PC-3 (cell line): ENCODE measurements at regions not wholly inside any gene's neighbourhood (a gene's known extent, or its start where the extent isn't known, plus 50 kb on each side); places are given as distances from the start of the nearest gene placed in this dataset.
A peak's percentile ranks its signal among the peaks of the same experiment; 100 is the strongest.

Experiments
- ATAC-seq: fragments of 200-7000 bp; cut with Tn5 transposase; 2 replicates; pipeline ENCODE4 v1.9.1; 2020; ENCODE audit warnings: mild to moderate bottlenecking, moderate library complexity
- BruUV-seq: library from RNA; stranded (reverse); fragments of 400-500 nt; replicated peaks from 2 replicates; lab custom pipeline; 2021; lab: Mats Ljungman, UMichigan
- CTCF ChIA-PET: fragments of 300-600 bp; sonication (Branson Sonifier 250); formaldehyde crosslinking; loops from one replicate; lab custom pipeline; 2022; ENCODE audit warnings: antibody characterized with exemption; lab: Charles Lee
- POLR2A ChIA-PET: fragments of 300-600 bp; sonication (Branson Sonifier 250); formaldehyde crosslinking; loops from one replicate; lab custom pipeline; 2022; ENCODE audit warnings: antibody characterized with exemption; ENCODE audit not compliant: unreplicated experiment; lab: Charles Lee
- DNase-seq: peaks from one replicate; pipeline ENCODE4 v3.0.0-alpha.2; 2015
- H2AFZ ChIP-seq: fragments of 300-600 bp; sonication (generic); 2 replicates; pipeline ENCODE4 v1.6.0; 2016; ENCODE audit warnings: antibody characterized with exemption, low read length
- H3F3A ChIP-seq: fragments of 300-600 bp; sonication (generic); one replicate; pipeline ENCODE4 v1.6.0; 2017; ENCODE audit warnings: antibody characterized with exemption, low read length, control low read depth, mild to moderate bottlenecking; ENCODE audit not compliant: unreplicated experiment
- H3K27ac ChIP-seq: fragments of 300-600 bp; sonication (generic); 2 replicates; pipeline ENCODE4 v1.5.1; 2016; ENCODE audit warnings: mild to moderate bottlenecking, low read length
- H3K27me3 ChIP-seq: fragments of 300-600 bp; sonication (generic); 2 replicates; pipeline ENCODE4 v1.6.1; 2016; ENCODE audit warnings: low read length, mixed read lengths
- H3K36me3 ChIP-seq: fragments of 300-600 bp; sonication (generic); 2 replicates; pipeline ENCODE4 v1.6.1; 2016; ENCODE audit warnings: low read depth, mixed run types, low read length, mixed read lengths
- H3K4me1 ChIP-seq: fragments of 300-600 bp; sonication (generic); 2 replicates; pipeline ENCODE4 v1.5.1; 2016; ENCODE audit warnings: low read length; ENCODE audit not compliant: insufficient read depth
- H3K4me2 ChIP-seq: fragments of 300-600 bp; sonication (generic); 2 replicates; pipeline ENCODE4 v1.6.0; 2016; ENCODE audit warnings: low read length
- H3K4me3 ChIP-seq: fragments of 300-600 bp; sonication (generic); 2 replicates; pipeline ENCODE4 v1.5.1; 2016; ENCODE audit warnings: mild to moderate bottlenecking, low read length, mixed read lengths
- H3K79me2 ChIP-seq: fragments of 300-600 bp; sonication (generic); 2 replicates; pipeline ENCODE4 v1.6.1; 2017; ENCODE audit warnings: low read length, mixed read lengths
- H3K9ac ChIP-seq: fragments of 300-600 bp; sonication (generic); 2 replicates; pipeline ENCODE4 v1.6.0; 2016; ENCODE audit warnings: mild to moderate bottlenecking, low read length
- H3K9me2 ChIP-seq: fragments of 300-600 bp; sonication (generic); replicated peaks from 2 replicates; pipeline ENCODE4 v1.6.1; 2016; ENCODE audit warnings: mixed run types, low read length, mixed read lengths
- H3K9me3 ChIP-seq: fragments of 300-600 bp; sonication (generic); 2 replicates; pipeline ENCODE4 v1.6.1; 2016; ENCODE audit warnings: low read length, mixed read lengths
- H4K20me1 ChIP-seq: fragments of 300-600 bp; sonication (generic); 2 replicates; pipeline ENCODE4 v1.6.1; 2016; ENCODE audit warnings: low read length, mixed read lengths
- CTCF ChIP-seq: fragments of 300-600 bp; sonication (generic); conservative IDR thresholded peaks from 2 replicates; pipeline ENCODE4 v1.5.1; 2017; ENCODE audit warnings: antibody characterized with exemption, low read depth, mild to moderate bottlenecking, low read length
- EZH2 ChIP-seq: fragments of 300-600 bp; sonication (generic); IDR thresholded peaks from one replicate; pipeline ENCODE4 v1.6.1; 2017; ENCODE audit warnings: antibody characterized with exemption, mild to moderate bottlenecking, low read length; ENCODE audit not compliant: unreplicated experiment
- EZH2phosphoT487 ChIP-seq: fragments of 300-600 bp; sonication (generic); IDR thresholded peaks from 2 replicates; pipeline ENCODE4 v1.6.1; 2018; ENCODE audit warnings: mild to moderate bottlenecking, antibody characterized with exemption, low read length, borderline replicate concordance
- intact Hi-C: fragments of 100-400 bp; cut with micrococcal nuclease; formaldehyde crosslinking; loops from 2 replicates; pipeline ENCODE4 v1.9.0; 2023

GRCh38 chr3:5304789-5305683, 117.5 kb downstream of the EDEM1 start:
- DNase-seq (peak; percentile 84), ATAC-seq (peak; percentile 85)
- H4K20me1 ChIP-seq = no peaks in the 10 kb centered on the region
- H3K27ac ChIP-seq = no peak overlapping the region
- no peaks in the 10 kb centered on the region for H3F3A ChIP-seq
- BruUV-seq = no TSS peak
- intact Hi-C loops = loop anchor here (2.0 to 10.0 kb wide), 2 partner anchors 78 to 120 kb away; no protein-coding TSS in a partner anchor
- H3K4me2 ChIP-seq = no peak overlapping the region
- no peak overlapping the region for H3K9ac ChIP-seq
- no peak overlapping the region for H2AFZ ChIP-seq
- no peak overlapping the region for H3K4me3 ChIP-seq
- TF ChIP-seq EZH2phosphoT487 = no peak
- TF ChIP-seq EZH2 = no peak
- peak; percentile 94 for TF ChIP-seq CTCF
- H3K9me3 ChIP-seq = no peaks in the 10 kb centered on the region
- POLR2A ChIA-PET = no interaction called here
- no peaks in the 10 kb centered on the region for H3K79me2 ChIP-seq
- no peaks in the 10 kb centered on the region for H3K9me2 ChIP-seq
- peaks cover 12% of the 10 kb centered on the region; the same call in 1 of the 2 replicates for H3K4me1 ChIP-seq
- CTCF ChIA-PET = no interaction called here
- H3K36me3 ChIP-seq = no peaks in the 10 kb centered on the region
- H3K27me3 ChIP-seq = no peaks in the 10 kb centered on the region

DNA sequence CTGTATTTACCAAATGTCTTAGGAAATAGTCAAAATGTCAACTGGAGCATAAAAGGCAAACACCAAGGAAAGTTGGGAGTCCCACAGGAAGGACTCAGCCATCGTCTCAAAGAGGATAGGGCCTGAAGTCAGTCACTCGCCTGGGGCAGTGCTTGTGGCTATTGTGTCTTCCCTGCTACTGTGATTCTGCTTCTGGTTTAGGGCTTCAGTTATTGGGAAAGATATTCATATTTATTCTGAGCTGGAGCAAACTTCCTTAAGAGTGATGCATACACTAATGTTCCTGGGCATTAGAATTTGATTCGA, 118.1 kb downstream of the EDEM1 start:
- DNase-seq = no peak
- BruUV-seq = no TSS peak

More for the DNA sequence above, 118.1 kb downstream of the EDEM1 start:
- Histone ChIP-seq H3K4me1 (peaks cover 12% of the 10 kb centered on the region; the same call in 1 of the 2 replicates), H3K4me3 (no peak overlapping the region), H3K27ac (no peak overlapping the region), H3K9ac (no peak overlapping the region), H3K9me3 (no peaks in the 10 kb centered on the region), H4K20me1 (no peaks in the 10 kb centered on the region), H3K27me3 (no peaks in the 10 kb centered on the region), H3K4me2 (no peak overlapping the region), H3F3A (no peaks in the 10 kb centered on the region), H2AFZ (no peak overlapping the region), H3K79me2 (no peaks in the 10 kb centered on the region), H3K9me2 (no peaks in the 10 kb centered on the region), H3K36me3 (no peaks in the 10 kb centered on the region)
- TF ChIP-seq EZH2 = no peak
- TF ChIP-seq CTCF = peak; percentile 24; the same call in 1 of the 2 replicates
- peak; percentile 40; the same call in 1 of the 2 replicates for ATAC-seq
- intact Hi-C loops = loop anchor here (2.0 to 10.0 kb wide), 2 partner anchors 79 to 119 kb away; no protein-coding TSS in a partner anchor
- POLR2A ChIA-PET = no interaction called here
- CTCF ChIA-PET = no interaction called here
